Endothelial cell of umbilical vein (primary cell): ENCODE measurements at regions not wholly inside any gene's neighbourhood (a gene's known extent, or its start where the extent isn't known, plus 50 kb on each side); places are given as distances from the start of the nearest gene placed in this dataset.

Experiments
- BruUV-seq: library from RNA; stranded (reverse); fragments of 400-500 nt; replicated peaks from 2 replicates; lab custom pipeline; 2021; lab: Mats Ljungman, UMichigan
- CTCF ChIA-PET: fragments of 300-600, 350-600 bp; sonication (Branson Sonifier 250); formaldehyde crosslinking; loops from one replicate; lab custom pipeline; 2021; ENCODE audit warnings: antibody characterized with exemption, inconsistent platforms; lab: Charles Lee
- POLR2A ChIA-PET: fragments of 300-600, 350-600 bp; sonication (Branson Sonifier 250); formaldehyde crosslinking; loops from one replicate; lab custom pipeline; 2021; ENCODE audit warnings: antibody characterized with exemption, inconsistent platforms; lab: Charles Lee
- DNase-seq: peaks from one replicate; pipeline ENCODE4 v3.0.0-alpha.2; 2011; ENCODE audit warnings: low read depth, low spot score
- FAIRE-seq: peaks from 2 replicates; lab custom pipeline; 2011; peaks lifted over from hg19 to GRCh38; lab: Jason Lieb, UNC
- H2AFZ ChIP-seq: 2 replicates; pipeline ENCODE4 v1.6.0; 2012; ENCODE audit warnings: low read depth, low read length, control low read depth, inconsistent platforms
- H3K27ac ChIP-seq: 2 replicates; pipeline ENCODE4 v1.5.1; 2011; ENCODE audit warnings: low read depth, mild to moderate bottlenecking, control low read depth, low read length, moderate library complexity; ENCODE audit not compliant: insufficient read depth
- H3K27me3 ChIP-seq, 2 experiments: 2 replicates each; pipeline versions ENCODE4 v1.6.0 to v1.6.1; 2011; ENCODE audit warnings: low read length in 2 of 2, mixed read lengths in 1 of 2; ENCODE audit not compliant: control insufficient read depth in 2 of 2, insufficient read depth in 2 of 2
- H3K36me3 ChIP-seq, 2 experiments: 2 replicates in 1 of 2; 3 replicates in 1 of 2; pipeline ENCODE4 v1.5.1; 2011; ENCODE audit warnings: low read length in 2 of 2, mild to moderate bottlenecking in 1 of 2, moderate library complexity in 1 of 2; ENCODE audit not compliant: control insufficient read depth in 2 of 2, insufficient read depth in 2 of 2; ENCODE audit errors: extremely low read depth in 1 of 2
- H3K4me1 ChIP-seq: 3 replicates; pipeline ENCODE4 v1.5.1; 2011; ENCODE audit warnings: mild to moderate bottlenecking, low read length; ENCODE audit not compliant: control insufficient read depth, insufficient read depth; ENCODE audit errors: extremely low read depth
- H3K4me2 ChIP-seq: 2 replicates; pipeline ENCODE4 v1.6.1; 2011; ENCODE audit warnings: low read length, control low read depth, mixed read lengths; ENCODE audit not compliant: insufficient read depth
- H3K4me3 ChIP-seq, 3 experiments: fragments of 200-600 bp in 1 of 3; sonication (generic), shearing (Covaris generic) in 1 of 3; replicated peaks in 1 of 3; 2 replicates each; pipeline ENCODE4 v1.5.1; 2011 to 2016; ENCODE audit warnings: control low read depth in 3 of 3, low read length in 3 of 3, mild to moderate bottlenecking in 2 of 3, inconsistent platforms in 1 of 3, low read depth in 1 of 3, moderate library complexity in 1 of 3; ENCODE audit not compliant: insufficient read depth in 1 of 3
- H3K79me2 ChIP-seq: 2 replicates; pipeline ENCODE4 v1.6.0; 2012; ENCODE audit warnings: low read length, inconsistent platforms; ENCODE audit not compliant: control insufficient read depth, insufficient read depth
- H3K9ac ChIP-seq: replicated peaks from 2 replicates; pipeline ENCODE3; 2011; ENCODE audit warnings: low read length, control low read depth; ENCODE audit not compliant: insufficient read depth; ENCODE audit errors: extremely low read depth
- H3K9me1 ChIP-seq: replicated peaks from 3 replicates; pipeline ENCODE4 v1.6.0; 2011; ENCODE audit warnings: mild to moderate bottlenecking, low read length; ENCODE audit not compliant: control insufficient read depth, insufficient read depth; ENCODE audit errors: extremely low read depth
- H3K9me3 ChIP-seq: replicated peaks from 2 replicates; pipeline ENCODE4 v1.5.1; 2012; ENCODE audit warnings: low read length, inconsistent platforms; ENCODE audit not compliant: control insufficient read depth, insufficient read depth
- H4K20me1 ChIP-seq: replicated peaks from 2 replicates; pipeline ENCODE3; 2011; ENCODE audit warnings: mild to moderate bottlenecking, low read length; ENCODE audit not compliant: control insufficient read depth, insufficient read depth; ENCODE audit errors: extremely low read depth
- EZH2 ChIP-seq: IDR thresholded peaks from 2 replicates; pipeline ENCODE4 v1.6.1; 2012; ENCODE audit warnings: borderline replicate concordance, low read depth, mild to moderate bottlenecking, moderate library complexity, low read length, inconsistent platforms; ENCODE audit not compliant: severe bottlenecking
- FOS ChIP-seq: IDR thresholded peaks from 2 replicates; pipeline ENCODE4 v1.6.1; 2011; ENCODE audit warnings: mild to moderate bottlenecking, low read length, moderate library complexity, borderline replicate concordance; ENCODE audit not compliant: insufficient read depth
- GATA2 ChIP-seq: IDR thresholded peaks from 2 replicates; pipeline ENCODE4 v1.7.0; 2011; ENCODE audit warnings: low read depth, mild to moderate bottlenecking, moderate library complexity, mixed read lengths, low read length; ENCODE audit not compliant: insufficient read length, insufficient read depth
- JUN ChIP-seq: IDR thresholded peaks from 2 replicates; pipeline ENCODE4 v1.6.1; 2011; ENCODE audit warnings: borderline replicate concordance, low read depth; ENCODE audit not compliant: insufficient read length, insufficient read depth
- MYC ChIP-seq: IDR thresholded peaks from one replicate; pipeline ENCODE4 v1.6.1; 2011; ENCODE audit warnings: mild to moderate bottlenecking, low read depth, low read length
- POLR2A ChIP-seq: IDR thresholded peaks from 2 replicates; pipeline ENCODE4 v1.6.1; 2012; ENCODE audit warnings: low read depth, mild to moderate bottlenecking, control low read depth, low read length
- POLR2AphosphoS5 ChIP-seq: IDR thresholded peaks from 2 replicates; pipeline ENCODE4 v1.6.1; 2012; ENCODE audit warnings: low read depth, mild to moderate bottlenecking, control low read depth, low read length, moderate library complexity; ENCODE audit not compliant: insufficient read depth
- dilution Hi-C: fragments of 300-500 bp; cut with MboI; formaldehyde crosslinking; loops from one replicate; pipeline ENCODE4 v1.15.0; 2019; ENCODE audit warnings: low sequenced_read_pairs; ENCODE audit not compliant: extremely low pct_ligation_motif_present
- intact Hi-C: fragments of 100-400 bp; cut with micrococcal nuclease; formaldehyde crosslinking; loops from one replicate; pipeline ENCODE4 v1.10.0; 2022
- TF ChIP-seq, protein P1 (sequence below), 2 donors: IDR thresholded peaks; 1 replicate in 1 of 2; 2 replicates in 1 of 2; pipeline ENCODE4 v1.5.1; 2011; ENCODE audit warnings: low read length in 2 of 2, mild to moderate bottlenecking in 2 of 2, moderate library complexity in 2 of 2, control low read depth in 1 of 2, inconsistent platforms in 1 of 2, low read depth in 1 of 2; ENCODE audit not compliant: insufficient read depth in 1 of 2; ENCODE audit errors: extremely low read depth in 1 of 2
- TF ChIP-seq, protein P2 (sequence below): IDR thresholded peaks from 2 replicates; pipeline ENCODE4 v1.6.1; 2011; ENCODE audit not compliant: insufficient read depth, insufficient read length

DNA sequence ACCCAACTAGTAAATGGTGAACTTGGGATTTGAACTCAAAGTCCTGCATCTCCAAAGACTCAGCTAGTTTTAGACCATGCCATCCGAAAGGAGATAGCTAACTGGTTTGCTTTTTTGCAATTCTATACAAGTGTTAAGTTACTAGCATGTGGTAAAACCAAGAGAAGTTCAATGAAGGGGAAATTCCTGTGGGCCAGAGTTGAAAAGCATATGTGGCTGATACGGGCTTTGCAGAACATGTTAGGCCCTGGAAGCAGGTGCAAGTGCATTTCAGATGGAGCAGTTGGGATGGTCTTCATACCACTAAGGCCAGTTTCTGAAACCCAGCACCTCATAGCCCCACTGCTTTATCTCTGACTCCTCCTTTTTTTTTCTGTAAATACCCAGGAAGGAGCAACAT lies 620.9 kb downstream of the PLPP3 start:
- Histone ChIP-seq H3K79me2 (no peaks in the 10 kb centered on the region), H3K9me1 (no peaks in the 10 kb centered on the region), H3K27ac (no peak overlapping the region), H3K27me3 (no peaks in the 10 kb centered on the region), H2AFZ (no peak overlapping the region), H3K4me3 (no peak overlapping the region), H3K9me3 (no peaks in the 10 kb centered on the region), H3K9ac (no peak overlapping the region), H3K36me3 (no peaks in the 10 kb centered on the region), H4K20me1 (no peaks in the 10 kb centered on the region), H3K4me2 (no peak overlapping the region), H3K4me1 (no peaks in the 10 kb centered on the region)
- POLR2A ChIA-PET, result no interaction called here
- intact Hi-C loops (no loop called here), dilution Hi-C loops (no loop called here)
- CTCF ChIA-PET, result interaction anchor here (1.3 kb wide), 1 partner anchor 453 kb away, joined by 4 read pairs; no protein-coding TSS in a partner anchor
- FAIRE-seq (no peak), DNase-seq (no peak)
- no TSS peak for BruUV-seq
- TF ChIP-seq POLR2A (no peak), GATA2 (no peak), MYC (no peak), POLR2AphosphoS5 (no peak), JUN (no peak), EZH2 (no peak), FOS (no peak)
- TF ChIP-seq, protein P1, sequence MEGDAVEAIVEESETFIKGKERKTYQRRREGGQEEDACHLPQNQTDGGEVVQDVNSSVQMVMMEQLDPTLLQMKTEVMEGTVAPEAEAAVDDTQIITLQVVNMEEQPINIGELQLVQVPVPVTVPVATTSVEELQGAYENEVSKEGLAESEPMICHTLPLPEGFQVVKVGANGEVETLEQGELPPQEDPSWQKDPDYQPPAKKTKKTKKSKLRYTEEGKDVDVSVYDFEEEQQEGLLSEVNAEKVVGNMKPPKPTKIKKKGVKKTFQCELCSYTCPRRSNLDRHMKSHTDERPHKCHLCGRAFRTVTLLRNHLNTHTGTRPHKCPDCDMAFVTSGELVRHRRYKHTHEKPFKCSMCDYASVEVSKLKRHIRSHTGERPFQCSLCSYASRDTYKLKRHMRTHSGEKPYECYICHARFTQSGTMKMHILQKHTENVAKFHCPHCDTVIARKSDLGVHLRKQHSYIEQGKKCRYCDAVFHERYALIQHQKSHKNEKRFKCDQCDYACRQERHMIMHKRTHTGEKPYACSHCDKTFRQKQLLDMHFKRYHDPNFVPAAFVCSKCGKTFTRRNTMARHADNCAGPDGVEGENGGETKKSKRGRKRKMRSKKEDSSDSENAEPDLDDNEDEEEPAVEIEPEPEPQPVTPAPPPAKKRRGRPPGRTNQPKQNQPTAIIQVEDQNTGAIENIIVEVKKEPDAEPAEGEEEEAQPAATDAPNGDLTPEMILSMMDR (IDR thresholded peaks at IDR 0.05; ENCODE audit: extremely low read depth in 1 of 2, insufficient read depth in 1 of 2, low read depth in 1 of 2, low read length in 2 of 2), result no peak
- TF ChIP-seq, protein P2, sequence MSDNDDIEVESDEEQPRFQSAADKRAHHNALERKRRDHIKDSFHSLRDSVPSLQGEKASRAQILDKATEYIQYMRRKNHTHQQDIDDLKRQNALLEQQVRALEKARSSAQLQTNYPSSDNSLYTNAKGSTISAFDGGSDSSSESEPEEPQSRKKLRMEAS, result no peak
